Ascending aorta (tissue), 2 donors: ENCODE measurements at regions not wholly inside any gene's neighbourhood (a gene's known extent, or its start where the extent isn't known, plus 50 kb on each side); places are given as distances from the start of the nearest gene placed in this dataset.

Source experiments
- DNase-seq, 2 donors: peaks; one replicate each; pipeline ENCODE4 v3.0.0-alpha.2; 2019; ENCODE audit warnings: low spot score in 2 of 2
- H3K27ac ChIP-seq, 2 donors: fragments of 200-600 bp; sonication (generic); one replicate each; pipeline ENCODE4 v1.5.1; 2016 to 2017; ENCODE audit warnings: mild to moderate bottlenecking in 1 of 2
- H3K27me3 ChIP-seq: fragments of 200-600 bp; sonication (generic); one replicate; pipeline ENCODE4 v1.5.1; 2017
- H3K36me3 ChIP-seq, 2 donors: fragments of 200-600 bp; sonication (generic); one replicate each; pipeline ENCODE4 v1.5.1; 2016
- H3K4me1 ChIP-seq, 2 donors: fragments of 200-600 bp; sonication (generic); one replicate each; pipeline ENCODE4 v1.5.1; 2016 to 2017; ENCODE audit warnings: mild to moderate bottlenecking in 1 of 2
- H3K4me3 ChIP-seq, 2 donors: fragments of 200-600 bp; sonication (generic); one replicate each; pipeline ENCODE4 v1.5.1; 2016 to 2017; ENCODE audit warnings: mild to moderate bottlenecking in 1 of 2
- H3K9me3 ChIP-seq, 2 donors: fragments of 200-600 bp; sonication (generic); one replicate each; pipeline ENCODE4 v1.5.1; 2016
- intact Hi-C: fragments of 100-400 bp; cut with DNase I; formaldehyde crosslinking; loops from one replicate; pipeline ENCODE4 v1.15.1; 2023
- TF ChIP-seq, protein P1 (sequence below), 3 experiments: fragments of 200-600 bp in 2 of 3; fragments of 450-650 bp in 1 of 3; sonication (generic) in 2 of 3; IDR thresholded peaks; one replicate each; pipeline ENCODE4 v1.5.1; 2016 to 2019; ENCODE audit warnings: antibody characterized with exemption in 3 of 3, mild to moderate bottlenecking in 1 of 3, moderate library complexity in 1 of 3

DNA sequence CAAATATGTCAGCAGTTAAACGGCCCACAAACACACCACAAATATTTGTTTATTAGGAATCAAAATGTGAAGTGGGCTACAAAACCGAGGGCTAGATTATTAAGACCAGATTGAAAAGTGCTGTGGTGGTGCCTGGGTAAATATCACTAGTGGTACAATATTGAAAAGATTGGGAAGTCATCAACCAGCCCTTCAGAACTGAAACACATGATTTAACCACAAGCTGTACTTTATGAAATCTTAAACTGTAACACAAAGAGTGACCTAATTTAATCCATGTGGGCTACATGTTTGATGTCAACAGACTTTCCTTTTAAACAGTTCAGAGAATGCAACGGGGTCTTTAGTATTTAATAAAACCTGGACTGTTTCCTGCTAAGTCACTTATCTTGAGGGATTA lies 182.3 kb downstream of the SPATA31D1 start:
- no peaks in the 10 kb centered on the region for H3K27me3 ChIP-seq
- no peaks in the 10 kb centered on the region for H3K9me3 ChIP-seq
- no peak overlapping the region for H3K4me3 ChIP-seq
- intact Hi-C loops: no loop called here
- H3K36me3 ChIP-seq: no peaks in the 10 kb centered on the region
- H3K27ac ChIP-seq: no peak overlapping the region
- TF ChIP-seq, protein P1, sequence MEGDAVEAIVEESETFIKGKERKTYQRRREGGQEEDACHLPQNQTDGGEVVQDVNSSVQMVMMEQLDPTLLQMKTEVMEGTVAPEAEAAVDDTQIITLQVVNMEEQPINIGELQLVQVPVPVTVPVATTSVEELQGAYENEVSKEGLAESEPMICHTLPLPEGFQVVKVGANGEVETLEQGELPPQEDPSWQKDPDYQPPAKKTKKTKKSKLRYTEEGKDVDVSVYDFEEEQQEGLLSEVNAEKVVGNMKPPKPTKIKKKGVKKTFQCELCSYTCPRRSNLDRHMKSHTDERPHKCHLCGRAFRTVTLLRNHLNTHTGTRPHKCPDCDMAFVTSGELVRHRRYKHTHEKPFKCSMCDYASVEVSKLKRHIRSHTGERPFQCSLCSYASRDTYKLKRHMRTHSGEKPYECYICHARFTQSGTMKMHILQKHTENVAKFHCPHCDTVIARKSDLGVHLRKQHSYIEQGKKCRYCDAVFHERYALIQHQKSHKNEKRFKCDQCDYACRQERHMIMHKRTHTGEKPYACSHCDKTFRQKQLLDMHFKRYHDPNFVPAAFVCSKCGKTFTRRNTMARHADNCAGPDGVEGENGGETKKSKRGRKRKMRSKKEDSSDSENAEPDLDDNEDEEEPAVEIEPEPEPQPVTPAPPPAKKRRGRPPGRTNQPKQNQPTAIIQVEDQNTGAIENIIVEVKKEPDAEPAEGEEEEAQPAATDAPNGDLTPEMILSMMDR (IDR thresholded peaks at IDR 0.05): no peak
- no peak for DNase-seq
- H3K4me1 ChIP-seq: no peaks in the 10 kb centered on the region

DNA sequence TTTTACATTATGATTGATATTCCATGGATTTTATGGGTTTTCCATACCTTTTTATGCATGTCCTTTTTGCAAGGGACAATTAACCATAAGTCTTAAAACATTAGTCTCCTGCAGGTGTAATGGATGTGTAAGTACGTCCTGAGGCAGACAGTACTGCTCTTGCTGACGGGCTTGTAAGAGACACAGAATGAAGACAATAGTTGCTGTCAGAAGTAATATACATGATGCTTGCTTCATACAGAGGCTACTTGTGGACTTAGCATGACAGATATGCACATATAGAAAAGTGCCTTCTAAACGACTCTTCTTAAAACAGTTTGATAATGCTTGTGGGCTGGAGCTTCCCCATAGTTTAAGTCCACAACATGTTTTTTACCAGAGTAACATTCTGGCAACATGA lies 182.7 kb downstream of the SPATA31D1 start:
- H3K27me3 ChIP-seq: no peaks in the 10 kb centered on the region
- intact Hi-C loops: no loop called here
- no peak overlapping the region for H3K4me3 ChIP-seq
- H3K9me3 ChIP-seq: no peaks in the 10 kb centered on the region
- no peaks in the 10 kb centered on the region for H3K36me3 ChIP-seq
- TF ChIP-seq, protein P1 (IDR thresholded peaks at IDR 0.05): no peak
- H3K4me1 ChIP-seq: no peaks in the 10 kb centered on the region
- H3K27ac ChIP-seq: no peak overlapping the region
- no peak for DNase-seq

DNA sequence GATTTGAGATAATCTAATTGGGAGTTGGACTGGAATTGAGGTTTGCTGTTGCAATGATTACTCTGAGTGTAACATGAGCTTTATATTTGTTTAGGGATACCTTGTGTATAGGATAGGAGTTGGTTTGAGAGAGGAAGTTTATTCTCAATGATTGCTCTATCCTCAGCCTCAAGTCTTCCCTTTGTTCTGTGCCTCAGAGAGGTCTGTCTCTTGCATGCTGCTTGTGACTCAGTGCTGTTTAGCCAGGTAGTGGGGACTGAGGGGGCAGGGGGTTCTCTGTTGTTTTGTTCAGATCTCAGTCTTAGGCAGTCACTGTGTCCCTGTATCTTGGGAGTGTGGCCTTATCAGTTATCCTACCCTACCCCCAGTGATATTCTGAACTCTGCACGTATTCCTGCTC lies 192.1 kb downstream of the SPATA31D1 start:
- Histone ChIP-seq H3K4me1 (no peaks in the 10 kb centered on the region), H3K27me3 (no peaks in the 10 kb centered on the region), H3K27ac (no peak overlapping the region), H3K4me3 (no peak overlapping the region), H3K36me3 (no peaks in the 10 kb centered on the region), H3K9me3 (no peaks in the 10 kb centered on the region)
- intact Hi-C loops: no loop called here
- DNase-seq: no peak
- TF ChIP-seq, protein P1 (IDR thresholded peaks at IDR 0.05): no peak

DNA sequence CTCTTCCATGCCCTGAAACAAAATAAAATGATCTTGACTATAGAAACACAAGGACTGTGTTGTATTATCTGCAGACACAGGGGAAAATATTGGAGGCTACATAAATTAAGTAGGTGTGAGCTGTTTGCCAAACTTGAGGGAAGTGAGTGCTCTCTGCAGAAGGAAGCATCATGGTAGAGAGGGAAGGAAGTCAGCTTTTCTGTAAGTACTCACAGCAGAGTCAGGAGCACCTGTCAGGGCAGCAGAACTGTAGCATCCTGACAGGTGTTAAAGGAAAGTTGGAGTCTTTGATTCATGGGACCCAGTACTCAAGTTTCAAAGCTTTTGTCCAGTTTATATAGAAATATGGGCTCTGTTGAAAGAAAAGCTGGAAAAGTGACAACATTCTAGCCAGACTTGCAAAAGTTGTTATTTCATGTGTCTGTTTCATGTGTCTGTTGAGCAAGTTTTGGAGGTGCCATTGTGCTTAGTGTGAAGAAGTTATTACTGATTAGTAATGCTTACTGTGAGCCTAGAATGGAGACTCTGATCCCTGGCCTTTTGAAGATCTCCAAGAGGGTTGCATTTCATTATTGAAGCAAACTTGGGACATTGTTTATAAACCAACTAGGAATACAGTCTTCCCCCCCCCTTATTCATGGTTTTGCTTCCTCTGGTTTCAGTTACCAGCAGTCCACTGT lies 194.7 kb downstream of the SPATA31D1 start:
- TF ChIP-seq, protein P1 (IDR thresholded peaks at IDR 0.05): no peak
- intact Hi-C loops: no loop called here

DNA sequence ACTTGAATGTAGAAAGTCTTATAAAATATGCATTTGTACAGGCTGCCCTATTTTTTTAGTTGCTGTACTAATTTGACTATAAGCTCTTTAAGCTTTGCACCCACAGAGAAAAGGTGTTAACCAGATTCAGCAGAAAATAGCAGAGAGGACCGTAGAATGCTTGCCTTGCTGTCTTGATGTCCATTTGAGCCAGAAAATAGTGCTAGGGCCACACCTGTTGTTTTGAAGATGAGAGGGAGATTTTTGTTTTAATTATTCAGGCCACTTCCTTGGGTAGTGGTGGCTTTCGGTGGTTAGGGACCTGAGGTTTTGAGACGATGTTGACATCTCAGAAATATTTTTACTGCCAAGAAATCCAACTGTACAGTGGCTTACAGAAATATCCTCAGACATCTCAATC lies 196.0 kb downstream of the SPATA31D1 start:
- Histone ChIP-seq H3K27ac (no peak overlapping the region), H3K4me3 (no peak overlapping the region), H3K27me3 (no peaks in the 10 kb centered on the region), H3K36me3 (no peaks in the 10 kb centered on the region), H3K4me1 (no peaks in the 10 kb centered on the region), H3K9me3 (no peaks in the 10 kb centered on the region)
- no peak for DNase-seq
- intact Hi-C loops: no loop called here
- TF ChIP-seq, protein P1 (IDR thresholded peaks at IDR 0.05): no peak

More for the DNA sequence above, 194.7 kb downstream of the SPATA31D1 start:
- no peak for DNase-seq
- no peak overlapping the region for H3K27ac ChIP-seq
- no peak overlapping the region for H3K4me3 ChIP-seq
- H3K36me3 ChIP-seq: no peaks in the 10 kb centered on the region
- no peaks in the 10 kb centered on the region for H3K9me3 ChIP-seq
- H3K27me3 ChIP-seq: no peaks in the 10 kb centered on the region
- H3K4me1 ChIP-seq: no peaks in the 10 kb centered on the region

DNA sequence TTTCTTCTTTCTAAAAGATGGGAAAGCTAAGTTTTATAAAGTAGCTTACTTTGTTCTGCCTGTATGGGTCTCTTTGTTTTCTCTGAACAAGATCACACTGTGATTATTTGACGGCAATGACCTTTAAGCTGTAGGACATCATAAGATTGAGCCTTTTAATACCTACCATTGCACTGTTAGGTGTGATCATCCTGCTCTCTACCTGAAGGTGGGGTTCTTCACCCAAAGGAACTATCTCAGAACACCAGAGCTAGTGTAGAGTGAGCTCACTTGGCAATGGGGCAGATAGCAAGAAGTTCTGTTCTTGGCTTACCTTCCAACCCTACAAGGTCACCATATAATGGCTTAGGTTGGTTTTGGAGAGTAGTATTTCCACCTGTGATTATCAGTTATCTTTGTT lies 200.2 kb downstream of the SPATA31D1 start:
- no peak overlapping the region for H3K27ac ChIP-seq
- H3K4me3 ChIP-seq: no peak overlapping the region
- H3K27me3 ChIP-seq: no peaks in the 10 kb centered on the region
- H3K9me3 ChIP-seq: no peaks in the 10 kb centered on the region
- intact Hi-C loops: no loop called here
- H3K36me3 ChIP-seq: no peaks in the 10 kb centered on the region
- H3K4me1 ChIP-seq: no peaks in the 10 kb centered on the region
- no peak for DNase-seq
- TF ChIP-seq, protein P1 (IDR thresholded peaks at IDR 0.05): no peak
